ENCODE measurements at regions not wholly inside any gene's neighbourhood (a gene's known extent, or its start where the extent isn't known, plus 50 kb on each side); places are given as distances from the start of the nearest gene placed in this dataset.

GRCh38 chr13:106038752-106039151, 496.7 kb downstream of the EFNB2 start:
- Histone ChIP-seq H3K27ac (ENCODE audit: low read depth, low read length) (no peak overlapping the region), H3K14ac (ENCODE audit: insufficient read length) (no peak overlapping the region), H3K4ac (replicated peaks; ENCODE audit: insufficient read length, low read depth, low read length) (no peak overlapping the region), H2AFZ (ENCODE audit: low read length) (no peak overlapping the region), H2BK15ac (ENCODE audit: low read length) (no peak overlapping the region), H3K4me1 (replicated peaks in 1 of 4; ENCODE audit: control insufficient read depth in 3 of 4, insufficient read depth in 4 of 4, low read length in 3 of 4) (no peaks in the 10 kb centered on the region), H3K56ac (replicated peaks; ENCODE audit: insufficient read length, low read depth, low read length) (no peak overlapping the region), H4K8ac (ENCODE audit: extremely low read depth, insufficient read depth, low read length) (no peak overlapping the region), H2AK5ac (ENCODE audit: low read depth, low read length) (no peak overlapping the region), H3K18ac (ENCODE audit: extremely low read depth, low read length) (no peak overlapping the region), H3K79me2 (ENCODE audit: control insufficient read depth in 1 of 2, insufficient read depth in 2 of 2, low read length in 2 of 2) (no peaks in the 10 kb centered on the region), H3K4me2 (ENCODE audit: insufficient read depth in 1 of 2, low read depth in 2 of 2, low read length in 2 of 2) (no peak overlapping the region), H4K20me1 (replicated peaks in 1 of 2; ENCODE audit: control insufficient read depth in 1 of 2, insufficient read depth in 2 of 2, low read length in 2 of 2) (no peaks in the 10 kb centered on the region), H3K23me2 (ENCODE audit: low read depth, low read length) (no peaks in the 10 kb centered on the region), H4K5ac (ENCODE audit: insufficient read length, low read depth, low read length) (no peak overlapping the region), H2BK5ac (ENCODE audit: low read depth, low read length) (no peak overlapping the region), H4K91ac (replicated peaks; ENCODE audit: insufficient read length, low read length) (no peak overlapping the region), H3K27me3 (replicated peaks in 1 of 4; ENCODE audit: control insufficient read depth in 3 of 4, extremely low read depth in 1 of 4, insufficient read depth in 3 of 4, low read length in 3 of 4) (no peaks in the 10 kb centered on the region), H3K4me3 (ENCODE audit: extremely low read depth in 1 of 4, insufficient read depth in 2 of 4, low read depth in 3 of 4, low read length in 4 of 4) (no peak overlapping the region), H2BK20ac (ENCODE audit: low read length) (no peak overlapping the region), H3K9ac (replicated peaks in 1 of 4; ENCODE audit: extremely low read depth in 1 of 4, low read depth in 3 of 4, low read length in 3 of 4) (no peak overlapping the region), H3K36me3 (ENCODE audit: control insufficient read depth in 2 of 4, insufficient read depth in 4 of 4, low read length in 3 of 4) (no peaks in the 10 kb centered on the region), H2BK120ac (replicated peaks; ENCODE audit: low read depth, low read length) (no peak overlapping the region), H3K9me3 (ENCODE audit: insufficient read depth in 2 of 2, low read depth in 1 of 2, low read length in 1 of 2) (no peaks in the 10 kb centered on the region), H2BK12ac (ENCODE audit: low read depth, low read length) (no peak overlapping the region), H3K23ac (ENCODE audit: insufficient read length) (no peak overlapping the region), H3K79me1 (ENCODE audit: low read depth, low read length) (no peaks in the 10 kb centered on the region)
- TF ChIP-seq JUND (IDR thresholded peaks at IDR 0.05; ENCODE audit: low read length) (no peak), HDAC6 (IDR thresholded peaks at IDR 0.05; ENCODE audit: low read depth, low read length) (no peak), SAP30 (IDR thresholded peaks at IDR 0.05; ENCODE audit: insufficient read depth, insufficient replicate concordance, low read length) (no peak), E2F6 (IDR thresholded peaks at IDR 0.05) (no peak), SIX5 (IDR thresholded peaks at IDR 0.05; ENCODE audit: low read depth, low read length) (no peak), BRCA1 (IDR thresholded peaks at IDR 0.05; ENCODE audit: low read depth, low read length) (no peak), FOSL1 (IDR thresholded peaks at IDR 0.05; ENCODE audit: insufficient read depth, low read depth, low read length) (no peak), ATF3 (IDR thresholded peaks at IDR 0.05; ENCODE audit: insufficient read depth, low read depth, low read length) (no peak), TAF1 (IDR thresholded peaks at IDR 0.05; ENCODE audit: low read depth, low read length) (no peak)
- POLR2A ChIA-PET (ENCODE audit: partially characterized antibody) = no interaction called here
- DNase-seq (ENCODE audit: low read depth in 1 of 2, low spot score in 2 of 2) (no peak), FAIRE-seq (no peak)
- 96% methylated on average over 2 of the region's 2 CpGs; no CpG with 5 or more reads in 1 of the 2 experiments for WGBS, 2 experiments (ENCODE audit: extremely low coverage in 1 of 2, insufficient coverage in 1 of 2, insufficient read length in 1 of 2, insufficient replicate concordance in 2 of 2, low coverage in 1 of 2, low lambda C conversion rate in 2 of 2, missing lambda C conversion rate in 1 of 2)
- CTCF ChIA-PET (ENCODE audit: partially characterized antibody) = interaction anchor here (0.6 to 0.8 kb wide), 2 partner anchors 10 to 308 kb away, joined by 3 read pairs; no protein-coding TSS in a partner anchor
